Right lobe of liver (tissue), 6 donors: ENCODE measurements at regions not wholly inside any gene's neighbourhood (a gene's known extent, or its start where the extent isn't known, plus 50 kb on each side); places are given as distances from the start of the nearest gene placed in this dataset.

ENCODE experiments used
- ATAC-seq, 4 donors: fragments of 200-7000 bp; cut with Tn5 transposase; one replicate each; pipeline ENCODE4 v1.9.1; 2020; ENCODE audit warnings: mild to moderate bottlenecking in 4 of 4, moderate library complexity in 4 of 4
- DNase-seq, 3 donors: peaks; one replicate each; pipeline ENCODE4 v3.0.0-alpha.2; 2020
- H3K27ac ChIP-seq, 3 donors: fragments of 200-600 bp; one replicate each; pipeline ENCODE4 v1.8.0; 2022
- H3K27me3 ChIP-seq, 2 donors: fragments of 200-600 bp; one replicate each; pipeline ENCODE4 v1.8.0; 2022
- H3K36me3 ChIP-seq, 4 donors: fragments of 200-600 bp; sonication (generic) in 1 of 4; one replicate each; pipeline versions ENCODE4 v1.5.1 to v1.8.0; 2017 to 2022; ENCODE audit warnings: control low read depth in 1 of 4
- H3K4me1 ChIP-seq, 4 donors: fragments of 200-600 bp; sonication (generic) in 1 of 4; one replicate each; pipeline versions ENCODE4 v1.5.1 to v1.8.0; 2017 to 2022; ENCODE audit warnings: control low read depth in 1 of 4
- H3K4me3 ChIP-seq, 3 donors: fragments of 200-600 bp; one replicate each; pipeline ENCODE4 v1.8.0; 2022
- H3K9me3 ChIP-seq, 4 donors: fragments of 200-600 bp; sonication (generic) in 1 of 4; one replicate each; pipeline versions ENCODE4 v1.5.1 to v1.8.0; 2017 to 2022; ENCODE audit warnings: control low read depth in 1 of 4
- CTCF ChIP-seq, 4 donors: fragments of 200-600 bp in 3 of 4; fragments of 450-650 bp in 1 of 4; IDR thresholded peaks; one replicate each; pipeline versions ENCODE4 v1.5.1 to v1.8.0; 2016 to 2022; ENCODE audit warnings: antibody characterized with exemption in 4 of 4, mild to moderate bottlenecking in 2 of 4
- POLR2A ChIP-seq: fragments of 450-650 bp; IDR thresholded peaks from one replicate; pipeline ENCODE4 v1.6.1; 2017; ENCODE audit warnings: antibody characterized with exemption, mild to moderate bottlenecking
- WGBS: methylation state at CpG from one replicate; pipeline ENCODE4 v1.1.6; 2018; ENCODE audit warnings: low coverage, low lambda C conversion rate; ENCODE audit not compliant: insufficient coverage; ENCODE audit errors: missing lambda C conversion rate; 5-methylcytosine and 5-hydroxymethylcytosine counted together
- intact Hi-C, 2 donors: fragments of 100-400 bp; cut with DNase I; formaldehyde crosslinking; loops; one replicate each; pipeline versions ENCODE4 v1.11.2 to v1.14.1; 2022
- donor health status: DM: no; HTN: yes; CAD: no.
- donor health status: DM: no; HTN: no; CAD: no.
- donor health status: DM: no; HTN: no; CAD: no.
- donor health status: DM: no; HTN: yes; CAD: no.
- donor health status: DM: no; HTN: yes; CAD: no.

GRCh38 chr6:147874322-147874721, 365.8 kb downstream of the SAMD5 start:
- intact Hi-C loops: no loop called here
- no peaks in the 10 kb centered on the region for H3K36me3 ChIP-seq
- 47% methylated on average over 5 of the region's 6 CpGs for WGBS
- TF ChIP-seq POLR2A (no peak), CTCF (IDR thresholded peaks at IDR 0.05) (no peak)
- H3K27me3 ChIP-seq: no peaks in the 10 kb centered on the region
- H3K4me1 ChIP-seq: no peaks in the 10 kb centered on the region
- no peaks in the 10 kb centered on the region for H3K9me3 ChIP-seq
- no peak overlapping the region for H3K4me3 ChIP-seq
- DNase-seq: no peak
- no peak for ATAC-seq
- H3K27ac ChIP-seq: no peak overlapping the region

- H3K4me3 ChIP-seq: no peak overlapping the region
- no peak for DNase-seq
- TF ChIP-seq CTCF (IDR thresholded peaks at IDR 0.05) (no peak), POLR2A (no peak)
- ATAC-seq: no peak
- H3K4me1 ChIP-seq: no peaks in the 10 kb centered on the region
- WGBS: 69% methylated on average over 7 of the region's 9 CpGs
- H3K36me3 ChIP-seq: no peaks in the 10 kb centered on the region
- H3K27me3 ChIP-seq: no peaks in the 10 kb centered on the region
- intact Hi-C loops: no loop called here
- H3K9me3 ChIP-seq: no peaks in the 10 kb centered on the region
- H3K27ac ChIP-seq: no peak overlapping the region
Observed at GRCh38 chr6:147879031-147879580, 370.6 kb downstream of the SAMD5 start.

GRCh38 chr6:147881432-147881831, 372.9 kb downstream of the SAMD5 start:
- Histone ChIP-seq H3K4me3 (no peak overlapping the region), H3K9me3 (no peaks in the 10 kb centered on the region), H3K27me3 (no peaks in the 10 kb centered on the region), H3K4me1 (no peaks in the 10 kb centered on the region), H3K36me3 (no peaks in the 10 kb centered on the region), H3K27ac (no peak overlapping the region)
- TF ChIP-seq POLR2A (no peak), CTCF (IDR thresholded peaks at IDR 0.05) (no peak)
- ATAC-seq (no peak), DNase-seq (no peak)
- 87% methylated on average over 3 of the region's 6 CpGs for WGBS
- intact Hi-C loops: no loop called here

- Histone ChIP-seq H3K4me1 (no peaks in the 10 kb centered on the region), H3K4me3 (no peak overlapping the region), H3K36me3 (no peaks in the 10 kb centered on the region), H3K9me3 (no peaks in the 10 kb centered on the region), H3K27ac (no peak overlapping the region), H3K27me3 (no peaks in the 10 kb centered on the region)
- ATAC-seq (no peak), DNase-seq (no peak)
- no peak for TF ChIP-seq CTCF (IDR thresholded peaks at IDR 0.05)
- TF ChIP-seq POLR2A: no peak
- WGBS: 58% methylated on average over 2 of the region's 2 CpGs
- intact Hi-C loops: no loop called here
Observed at GRCh38 chr6:147888374-147888773, 379.9 kb downstream of the SAMD5 start.

- Histone ChIP-seq H3K9me3 (no peaks in the 10 kb centered on the region), H3K4me3 (no peak overlapping the region), H3K27me3 (no peaks in the 10 kb centered on the region), H3K27ac (no peak overlapping the region), H3K4me1 (no peaks in the 10 kb centered on the region), H3K36me3 (no peaks in the 10 kb centered on the region)
- intact Hi-C loops: no loop called here
- 36% methylated on average over 8 of the region's 8 CpGs for WGBS
- DNase-seq (no peak), ATAC-seq (no peak)
- TF ChIP-seq CTCF (IDR thresholded peaks at IDR 0.05) (no peak), POLR2A (no peak)
Observed at GRCh38 chr6:147891671-147892070, 383.2 kb downstream of the SAMD5 start.
